Liver (tissue), 8 donors: ENCODE measurements at regions not wholly inside any gene's neighbourhood (a gene's known extent, or its start where the extent isn't known, plus 50 kb on each side); places are given as distances from the start of the nearest gene placed in this dataset.

Experiments used
- DNase-seq: peaks from one replicate; pipeline ENCODE4 v3.0.0-alpha.2; 2017; ENCODE audit warnings: low spot score
- H3K27ac ChIP-seq, 2 donors: one replicate each; pipeline ENCODE4 v1.7.0; 2013; ENCODE audit warnings: inconsistent platforms in 2 of 2, low read length in 2 of 2, control low read depth in 1 of 2, low read depth in 1 of 2, mild to moderate bottlenecking in 1 of 2
- H3K27me3 ChIP-seq, 4 donors: one replicate each; pipeline versions ENCODE4 v1.6.1 to v1.7.0; 2013; ENCODE audit warnings: low read length in 3 of 4, inconsistent platforms in 1 of 4, mild to moderate bottlenecking in 1 of 4, moderate library complexity in 1 of 4; ENCODE audit not compliant: control insufficient read depth in 4 of 4, insufficient read depth in 4 of 4
- H3K36me3 ChIP-seq, 4 donors: one replicate each; pipeline versions ENCODE4 v1.6.1 to v1.7.0; 2013; ENCODE audit warnings: low read length in 3 of 4, mild to moderate bottlenecking in 3 of 4, low read depth in 1 of 4, moderate library complexity in 1 of 4; ENCODE audit not compliant: control insufficient read depth in 4 of 4, insufficient read depth in 3 of 4
- H3K4me1 ChIP-seq, 4 donors: one replicate each; pipeline versions ENCODE4 v1.6.1 to v1.7.0; 2013; ENCODE audit warnings: low read length in 3 of 4, mild to moderate bottlenecking in 3 of 4, moderate library complexity in 1 of 4; ENCODE audit not compliant: control insufficient read depth in 4 of 4, insufficient read depth in 4 of 4
- H3K4me3 ChIP-seq, 3 donors: one replicate each; pipeline versions ENCODE4 v1.6.1 to v1.7.0; 2013; ENCODE audit warnings: low read length in 3 of 3, control low read depth in 1 of 3, low read depth in 1 of 3, mild to moderate bottlenecking in 1 of 3
- H3K9ac ChIP-seq, 2 donors: one replicate each; pipeline ENCODE4 v1.7.0; 2013; ENCODE audit warnings: low read length in 2 of 2, mild to moderate bottlenecking in 2 of 2, moderate library complexity in 2 of 2, control low read depth in 1 of 2, low read depth in 1 of 2
- H3K9me3 ChIP-seq, 4 donors: one replicate each; pipeline versions ENCODE4 v1.6.1 to v1.7.0; 2013; ENCODE audit warnings: low read length in 3 of 4; ENCODE audit not compliant: control insufficient read depth in 4 of 4
- ATF3 ChIP-seq: IDR thresholded peaks from 2 replicates; pipeline ENCODE4 v1.6.1; 2016; ENCODE audit warnings: antibody characterized with exemption
- CTCF ChIP-seq: fragments of 150-350 bp; IDR thresholded peaks from 2 replicates; pipeline ENCODE4 v1.5.1; 2017; ENCODE audit warnings: improper control_type of control experiment, low read depth, low read length; ENCODE audit not compliant: missing input control
- EGR1 ChIP-seq, 2 donors: IDR thresholded peaks; 2 replicates each; pipeline ENCODE4 v1.6.1; 2016 to 2018; ENCODE audit warnings: antibody characterized with exemption in 2 of 2, low read depth in 2 of 2
- FOXA1 ChIP-seq: IDR thresholded peaks from 2 replicates; pipeline ENCODE4 v1.6.1; 2016; ENCODE audit warnings: antibody characterized with exemption
- FOXA2 ChIP-seq: IDR thresholded peaks from 2 replicates; pipeline ENCODE4 v1.6.1; 2016; ENCODE audit warnings: antibody characterized with exemption
- GABPA ChIP-seq, 2 donors: IDR thresholded peaks in 1 of 2; conservative IDR thresholded peaks in 1 of 2; 2 replicates each; pipeline ENCODE4 v1.6.1; 2016; ENCODE audit warnings: antibody characterized with exemption in 2 of 2, mild to moderate bottlenecking in 1 of 2, moderate library complexity in 1 of 2
- HNF4A ChIP-seq, 2 donors: conservative IDR thresholded peaks; 2 replicates each; pipeline ENCODE4 v1.6.1; 2016; ENCODE audit warnings: antibody characterized with exemption in 2 of 2, mild to moderate bottlenecking in 2 of 2
- JUND ChIP-seq, 2 donors: IDR thresholded peaks; 2 replicates each; pipeline ENCODE4 v1.6.1; 2016; ENCODE audit warnings: antibody characterized with exemption in 2 of 2
- MAX ChIP-seq: IDR thresholded peaks from 2 replicates; pipeline ENCODE4 v1.6.1; 2016; ENCODE audit warnings: antibody characterized with exemption
- NR2F2 ChIP-seq: IDR thresholded peaks from 2 replicates; pipeline ENCODE4 v1.6.1; 2016; ENCODE audit warnings: antibody characterized with exemption
- RAD21 ChIP-seq, 2 donors: IDR thresholded peaks; 2 replicates each; pipeline ENCODE4 v1.6.1; 2016; ENCODE audit warnings: antibody characterized with exemption in 2 of 2, mild to moderate bottlenecking in 2 of 2
- REST ChIP-seq: IDR thresholded peaks from 2 replicates; pipeline ENCODE4 v1.6.1; 2016; ENCODE audit warnings: antibody characterized with exemption, mild to moderate bottlenecking
- RXRA ChIP-seq, 2 donors: IDR thresholded peaks; 2 replicates each; pipeline ENCODE4 v1.6.1; 2017 to 2018; ENCODE audit warnings: antibody characterized with exemption in 2 of 2, mild to moderate bottlenecking in 1 of 2
- TAF1 ChIP-seq: conservative IDR thresholded peaks from 2 replicates; pipeline ENCODE4 v1.6.1; 2016; ENCODE audit warnings: antibody characterized with exemption, mild to moderate bottlenecking
- YY1 ChIP-seq: IDR thresholded peaks from 2 replicates; pipeline ENCODE4 v1.6.1; 2016; ENCODE audit warnings: antibody characterized with exemption, mild to moderate bottlenecking
- ZBTB33 ChIP-seq: IDR thresholded peaks from 2 replicates; pipeline ENCODE4 v1.6.1; 2016; ENCODE audit warnings: antibody characterized with exemption
- WGBS: extraction: QIAGEN DNeasy Blood & Tissue Kit; methylation state at CpG from one replicate; pipeline ENCODE4 v1.1.7; 2013; 5-methylcytosine and 5-hydroxymethylcytosine counted together
- donor health status: healthy.
- donor health status: healthy.
- donor health status: healthy.
- donor health status: healthy.
- donor health status: healthy.

GRCh38 chr11:13183094-13183825 is 94.3 kb upstream of the BMAL1 start:
- Histone ChIP-seq H3K27ac (no peak overlapping the region), H3K4me1 (peaks cover 0 to 6% (median 4%) of the 10 kb centered on the region in 4 donors), H3K9me3 (no peaks in the 10 kb centered on the region), H3K27me3 (no peaks in the 10 kb centered on the region), H3K4me3 (no peak overlapping the region), H3K9ac (no peak overlapping the region), H3K36me3 (no peaks in the 10 kb centered on the region)
- TF ChIP-seq ZBTB33 (no peak), RAD21 (IDR thresholded peaks at IDR 0.05) (peak; percentile 68 to 73), RXRA (IDR thresholded peaks at IDR 0.05) (no peak), GABPA (IDR thresholded peaks at IDR 0.05 in 1 of 2, conservative IDR thresholded peaks at IDR 0.05 in 1 of 2) (no peak), CTCF (peak; percentile 48), YY1 (no peak), JUND (IDR thresholded peaks at IDR 0.05) (no peak), TAF1 (no peak), EGR1 (IDR thresholded peaks at IDR 0.05; ENCODE audit: low read depth in 2 of 2) (no peak)
- no peak for DNase-seq
- 13% methylated on average over 6 of the region's 6 CpGs for WGBS

GRCh38 chr11:13183826-13184196 is 93.8 kb upstream of the BMAL1 start:
- H3K4me1 ChIP-seq: peaks cover 0 to 6% (median 4%) of the 10 kb centered on the region in 4 donors
- H3K9ac ChIP-seq: no peak overlapping the region
- WGBS: 99% methylated on average over 1 of the region's 1 CpG
- no peak overlapping the region for H3K4me3 ChIP-seq
- no peak for DNase-seq
- no peaks in the 10 kb centered on the region for H3K9me3 ChIP-seq
- H3K27me3 ChIP-seq: no peaks in the 10 kb centered on the region
- H3K27ac ChIP-seq: no peak overlapping the region
- H3K36me3 ChIP-seq: no peaks in the 10 kb centered on the region
- TF ChIP-seq FOXA1 (no peak), GABPA (IDR thresholded peaks at IDR 0.05 in 1 of 2, conservative IDR thresholded peaks at IDR 0.05 in 1 of 2) (no peak), NR2F2 (no peak), TAF1 (no peak), FOXA2 (no peak), CTCF (no peak), HNF4A (conservative IDR thresholded peaks at IDR 0.05) (no peak), ZBTB33 (no peak), YY1 (no peak), EGR1 (IDR thresholded peaks at IDR 0.05; ENCODE audit: low read depth in 2 of 2) (no peak), JUND (IDR thresholded peaks at IDR 0.05) (no peak), REST (no peak), ATF3 (no peak), RXRA (IDR thresholded peaks at IDR 0.05) (no peak), MAX (no peak)
